ENCODE measurements at regions not wholly inside any gene's neighbourhood (a gene's known extent, or its start where the extent isn't known, plus 50 kb on each side); places are given as distances from the start of the nearest gene placed in this dataset.

DNA sequence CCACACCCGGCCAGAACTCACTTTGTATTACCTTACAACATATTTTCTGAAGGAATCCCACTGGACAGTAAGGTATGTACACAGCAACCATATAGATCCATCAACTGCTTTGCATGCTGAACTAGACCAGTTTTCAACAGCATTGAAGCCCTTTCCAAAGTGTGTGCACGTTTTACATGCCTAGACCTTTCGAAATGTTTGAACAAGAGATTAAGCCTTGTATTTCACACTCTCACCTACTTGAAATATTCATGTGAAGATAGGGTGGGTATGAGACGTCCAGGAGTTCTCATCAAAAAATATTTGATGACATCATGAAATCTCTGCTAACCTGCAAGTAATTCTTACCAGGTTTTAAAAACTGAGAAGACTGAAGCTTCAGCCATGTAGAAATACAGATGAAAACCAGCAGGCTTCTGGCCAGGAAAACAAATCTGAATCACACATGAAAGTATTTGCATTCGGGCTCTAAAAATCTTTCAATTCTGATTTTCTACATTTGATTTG lies 387.0 kb upstream of the PSMD7 start:
- TF ChIP-seq ZFX (IDR thresholded peaks at IDR 0.05) = no peak
- TF ChIP-seq, protein P1, sequence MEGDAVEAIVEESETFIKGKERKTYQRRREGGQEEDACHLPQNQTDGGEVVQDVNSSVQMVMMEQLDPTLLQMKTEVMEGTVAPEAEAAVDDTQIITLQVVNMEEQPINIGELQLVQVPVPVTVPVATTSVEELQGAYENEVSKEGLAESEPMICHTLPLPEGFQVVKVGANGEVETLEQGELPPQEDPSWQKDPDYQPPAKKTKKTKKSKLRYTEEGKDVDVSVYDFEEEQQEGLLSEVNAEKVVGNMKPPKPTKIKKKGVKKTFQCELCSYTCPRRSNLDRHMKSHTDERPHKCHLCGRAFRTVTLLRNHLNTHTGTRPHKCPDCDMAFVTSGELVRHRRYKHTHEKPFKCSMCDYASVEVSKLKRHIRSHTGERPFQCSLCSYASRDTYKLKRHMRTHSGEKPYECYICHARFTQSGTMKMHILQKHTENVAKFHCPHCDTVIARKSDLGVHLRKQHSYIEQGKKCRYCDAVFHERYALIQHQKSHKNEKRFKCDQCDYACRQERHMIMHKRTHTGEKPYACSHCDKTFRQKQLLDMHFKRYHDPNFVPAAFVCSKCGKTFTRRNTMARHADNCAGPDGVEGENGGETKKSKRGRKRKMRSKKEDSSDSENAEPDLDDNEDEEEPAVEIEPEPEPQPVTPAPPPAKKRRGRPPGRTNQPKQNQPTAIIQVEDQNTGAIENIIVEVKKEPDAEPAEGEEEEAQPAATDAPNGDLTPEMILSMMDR (conservative IDR thresholded peaks at IDR 0.05) = no peak
- no peak overlapping the region for H3K27ac ChIP-seq

DNA sequence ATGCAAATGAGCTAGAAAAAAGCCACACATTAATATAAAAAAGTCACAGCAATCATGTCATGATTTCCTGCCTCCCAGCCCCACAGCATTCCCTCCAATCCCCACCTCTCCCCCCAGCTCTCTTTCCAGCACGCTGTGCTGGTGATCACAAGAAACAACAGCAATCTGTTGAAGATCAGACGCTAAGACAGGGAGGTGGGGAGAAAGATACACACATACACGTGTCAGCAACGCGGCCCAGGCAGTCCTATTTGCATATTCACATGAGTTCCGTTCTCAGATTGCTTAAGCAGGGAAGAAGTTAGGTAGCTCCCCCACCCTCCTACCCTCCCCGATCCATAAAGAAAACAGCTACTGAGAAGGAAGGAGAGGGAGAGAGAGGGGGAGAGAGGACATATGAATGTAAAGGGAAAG lies 405.5 kb upstream of the PSMD7 start:
- TF ChIP-seq, protein P1 (conservative IDR thresholded peaks at IDR 0.05) = no peak
- TF ChIP-seq ZFX (IDR thresholded peaks at IDR 0.05) = no peak
- no peak overlapping the region for H3K27ac ChIP-seq

DNA sequence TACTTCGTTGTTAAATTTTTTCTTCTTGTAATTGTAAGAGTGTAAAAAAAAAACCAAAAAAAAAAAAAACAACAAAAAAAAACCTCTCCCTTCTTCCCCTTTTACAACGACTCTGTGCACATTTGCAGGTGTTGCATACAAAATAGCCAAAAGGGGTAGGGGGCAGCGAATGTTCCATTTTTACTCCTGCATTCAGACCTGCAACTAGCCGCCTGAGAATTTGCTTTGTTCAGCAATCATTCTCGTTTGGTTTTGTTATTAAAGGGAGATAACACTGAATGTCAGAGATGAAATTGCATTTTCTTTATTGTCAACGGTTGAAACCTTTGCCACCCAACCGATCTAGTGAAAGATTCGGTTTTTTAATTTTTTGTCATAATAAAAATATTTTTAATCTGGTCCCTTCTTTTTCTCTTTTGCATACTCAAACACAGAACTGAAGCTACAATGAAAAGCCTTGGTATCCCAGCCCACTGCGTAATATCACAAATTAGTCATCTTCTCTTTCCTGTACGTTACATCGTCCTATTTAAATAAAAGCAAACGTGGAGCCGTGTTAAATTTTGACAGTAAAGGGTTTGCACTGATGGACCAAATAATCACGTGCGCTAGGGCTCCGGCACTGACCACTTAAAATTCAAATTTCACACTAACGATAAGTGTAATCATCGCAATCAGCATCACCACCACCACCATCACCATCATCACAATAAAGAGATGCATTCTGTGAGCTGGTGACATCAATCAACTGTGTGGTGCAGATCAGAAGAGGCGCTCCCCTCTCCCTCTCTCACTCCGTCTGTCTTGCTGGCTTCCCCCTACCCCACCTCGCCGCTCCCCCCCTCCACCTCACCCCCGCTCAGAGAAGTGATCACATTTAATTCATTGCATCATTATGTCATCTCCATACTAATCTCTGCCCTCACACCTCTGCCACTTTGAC lies 406.2 kb upstream of the PSMD7 start:
- TF ChIP-seq, protein P1 (conservative IDR thresholded peaks at IDR 0.05) = no peak
- no peak for TF ChIP-seq ZFX (IDR thresholded peaks at IDR 0.05)
- no peak overlapping the region for H3K27ac ChIP-seq

DNA sequence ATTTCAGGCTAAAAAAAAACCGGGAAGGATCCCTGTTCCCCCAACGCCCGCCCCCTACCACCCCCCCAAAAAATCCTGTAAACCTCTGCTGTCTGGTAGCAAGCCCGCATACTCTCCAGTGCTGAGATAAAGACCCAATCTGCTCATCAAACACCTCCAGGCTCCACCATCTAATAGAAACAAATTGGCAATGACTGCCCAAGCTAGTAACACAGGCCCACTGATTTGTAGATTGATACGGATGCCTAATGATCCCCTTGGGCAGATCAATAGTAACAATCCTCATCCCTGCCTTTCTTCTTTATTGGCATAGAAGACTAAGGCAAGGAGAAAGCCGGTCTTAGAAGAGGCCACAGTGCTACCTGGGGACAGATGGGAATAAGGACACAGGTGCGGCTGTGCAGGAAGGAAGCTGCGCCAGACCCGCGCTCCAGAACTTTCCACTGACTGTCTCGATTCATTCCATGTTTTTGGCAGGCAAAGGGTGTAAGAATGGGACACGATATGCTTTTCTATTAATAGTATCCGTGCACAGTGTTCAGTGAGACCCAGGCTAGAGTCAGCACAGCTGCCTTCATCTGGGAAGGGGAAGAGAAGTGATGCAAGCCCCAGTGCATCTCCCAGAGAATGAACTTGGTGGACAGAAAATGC lies 407.6 kb upstream of the PSMD7 start:
- no peak overlapping the region for H3K27ac ChIP-seq
- TF ChIP-seq, protein P1 (conservative IDR thresholded peaks at IDR 0.05) = no peak
- TF ChIP-seq ZFX (IDR thresholded peaks at IDR 0.05) = no peak

DNA sequence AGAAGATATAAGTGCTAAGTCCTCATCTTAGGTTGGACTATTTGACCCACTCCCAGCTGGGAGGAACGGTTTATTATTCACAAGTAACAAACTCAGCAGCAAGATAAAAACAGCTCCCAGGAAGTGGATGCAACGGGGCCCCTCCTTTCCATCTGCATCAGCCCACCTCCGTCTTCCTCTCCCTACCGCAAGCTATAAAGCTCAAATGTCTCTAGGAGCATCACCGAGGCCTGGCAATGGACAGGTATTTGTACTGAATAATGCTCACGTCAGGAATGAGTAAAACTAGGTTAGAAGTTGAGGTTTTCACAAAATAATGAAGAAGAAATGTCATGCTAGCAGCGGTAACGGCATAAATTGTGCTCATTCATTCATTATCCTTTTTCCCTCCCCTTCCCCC lies 408.7 kb upstream of the PSMD7 start:
- TF ChIP-seq ZFX (IDR thresholded peaks at IDR 0.05) = no peak
- TF ChIP-seq, protein P1 (conservative IDR thresholded peaks at IDR 0.05) = no peak
- no peak overlapping the region for H3K27ac ChIP-seq

DNA sequence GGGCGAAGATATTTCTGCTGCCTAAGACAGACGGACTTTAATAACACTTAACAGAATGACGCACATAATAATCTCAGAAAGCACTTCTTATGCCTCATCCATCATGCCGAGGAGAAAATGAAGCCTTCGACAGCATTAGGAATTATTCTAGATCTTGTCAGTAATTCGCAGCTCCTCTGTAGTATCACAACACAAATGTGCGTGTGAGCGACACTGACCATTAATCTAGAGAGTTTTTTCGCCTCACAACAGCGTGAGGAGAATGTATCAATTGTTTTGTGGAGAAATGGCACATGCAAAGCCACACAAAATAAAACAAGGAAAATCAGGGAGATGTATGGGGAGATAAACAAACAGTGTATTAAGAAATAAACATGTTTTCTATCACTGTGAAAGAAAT lies 410.2 kb upstream of the PSMD7 start:
- H3K27ac ChIP-seq = no peak overlapping the region
- no peak for TF ChIP-seq ZFX (IDR thresholded peaks at IDR 0.05)
- TF ChIP-seq, protein P1 (conservative IDR thresholded peaks at IDR 0.05) = no peak

DNA sequence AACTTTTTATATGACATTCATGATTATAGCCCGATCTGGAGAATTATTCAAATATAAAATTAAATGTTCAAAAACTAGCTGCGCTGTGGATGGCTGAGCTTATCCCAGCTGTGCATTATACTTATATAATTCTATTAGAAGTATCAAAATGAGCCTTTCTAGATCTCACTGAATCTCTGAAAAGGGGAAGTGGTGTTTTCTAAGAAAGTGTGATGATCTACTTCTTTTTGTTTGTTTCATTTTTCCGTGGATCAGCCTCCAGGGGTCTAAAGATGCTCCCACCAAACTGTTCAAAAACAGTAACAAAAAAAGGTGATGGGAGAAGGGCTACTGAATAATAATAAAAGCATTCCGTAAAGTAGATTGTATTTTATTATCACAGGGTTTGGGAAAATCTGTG lies 411.3 kb upstream of the PSMD7 start:
- no peak for TF ChIP-seq ZFX (IDR thresholded peaks at IDR 0.05)
- TF ChIP-seq, protein P1 (conservative IDR thresholded peaks at IDR 0.05) = no peak
- H3K27ac ChIP-seq = no peak overlapping the region

Measured in C4-2B (cell line).